BE2C (cell line): ENCODE measurements at regions not wholly inside any gene's neighbourhood (a gene's known extent, or its start where the extent isn't known, plus 50 kb on each side); places are given as distances from the start of the nearest gene placed in this dataset.
"Not testable (repeated sequence)": the region's sequence is repeated elsewhere in the genome, so short reads cannot be mapped to it uniquely, and the experiment has no call there.

ENCODE experiments used
- DNase-seq: peaks from one replicate; pipeline ENCODE4 v3.0.0-alpha.2; 2020
- H3K27me3 ChIP-seq: fragments of 250-450 bp; sonication (Bioruptor Pico); 2 replicates; pipeline ENCODE4 v1.5.1; 2020; ENCODE audit warnings: mild to moderate bottlenecking
- H3K36me3 ChIP-seq: fragments of 250-450 bp; sonication (Bioruptor Pico); 2 replicates; pipeline ENCODE4 v1.5.1; 2020; ENCODE audit warnings: mild to moderate bottlenecking
- H3K4me1 ChIP-seq: fragments of 250-450 bp; sonication (Bioruptor Pico); 2 replicates; pipeline ENCODE4 v1.5.1; 2020
- H3K4me3 ChIP-seq: 2 replicates; pipeline ENCODE4 v1.5.1; 2011; ENCODE audit warnings: low read depth, low read length
- H3K9me3 ChIP-seq: fragments of 250-450 bp; sonication (Bioruptor Pico); 2 replicates; pipeline ENCODE4 v1.5.1; 2020
- CTCF ChIP-seq: IDR thresholded peaks from 2 replicates; pipeline ENCODE4 v1.5.1; 2012; ENCODE audit warnings: mild to moderate bottlenecking, low read depth, low read length

- no peaks in the 10 kb centered on the region for H3K4me1 ChIP-seq
- DNase-seq: no peak
- no peaks in the 10 kb centered on the region for H3K36me3 ChIP-seq
- H3K4me3 ChIP-seq: no peak overlapping the region
- no peak for TF ChIP-seq CTCF
- H3K9me3 ChIP-seq: no peaks in the 10 kb centered on the region; the same call in 1 of the 2 replicates
- no peaks in the 10 kb centered on the region for H3K27me3 ChIP-seq
These were observed 70.5 kb upstream of the FOXP2 start for GRCh38 chr7:114343949-114344708.

GRCh38 chr7:114342431-114343179 lies 72.0 kb upstream of the FOXP2 start:
- Histone ChIP-seq H3K4me1 (no peaks in the 10 kb centered on the region), H3K4me3 (no peak overlapping the region), H3K27me3 (no peaks in the 10 kb centered on the region), H3K36me3 (no peaks in the 10 kb centered on the region), H3K9me3 (no peaks in the 10 kb centered on the region; the same call in 1 of the 2 replicates)
- no peak for TF ChIP-seq CTCF
- DNase-seq: no peak

- Histone ChIP-seq H3K4me3 (no peak overlapping the region), H3K9me3 (no peaks in the 10 kb centered on the region; the same call in 1 of the 2 replicates), H3K27me3 (no peaks in the 10 kb centered on the region), H3K36me3 (no peaks in the 10 kb centered on the region), H3K4me1 (no peaks in the 10 kb centered on the region)
- no peak for DNase-seq
- no peak for TF ChIP-seq CTCF
These were observed 73.0 kb upstream of the FOXP2 start for GRCh38 chr7:114341648-114342047.

GRCh38 chr7:114334989-114335388 lies 79.6 kb upstream of the FOXP2 start:
- Histone ChIP-seq H3K27me3 (no peaks in the 10 kb centered on the region), H3K4me3 (no peak overlapping the region), H3K4me1 (no peaks in the 10 kb centered on the region), H3K9me3 (no peaks in the 10 kb centered on the region), H3K36me3 (no peaks in the 10 kb centered on the region)
- no peak for DNase-seq
- TF ChIP-seq CTCF: no peak

- not testable (repeated sequence) for H3K36me3 ChIP-seq, DNase-seq, H3K27me3 ChIP-seq, H3K4me3 ChIP-seq, H3K9me3 ChIP-seq, H3K4me1 ChIP-seq
These were observed 85.2 kb upstream of the FOXP2 start for GRCh38 chr7:114329458-114329857.

- no peak for DNase-seq
- no peaks in the 10 kb centered on the region for H3K27me3 ChIP-seq
- no peak overlapping the region for H3K4me3 ChIP-seq
- no peak for TF ChIP-seq CTCF
- H3K4me1 ChIP-seq: no peaks in the 10 kb centered on the region
- H3K36me3 ChIP-seq: no peaks in the 10 kb centered on the region
- no peaks in the 10 kb centered on the region for H3K9me3 ChIP-seq
These were observed 97.0 kb upstream of the FOXP2 start for GRCh38 chr7:114317450-114318098.
